AG04450 (cell line): ENCODE measurements at regions not wholly inside any gene's neighbourhood (a gene's known extent, or its start where the extent isn't known, plus 50 kb on each side); places are given as distances from the start of the nearest gene placed in this dataset.

ENCODE experiments used
- CTCF ChIA-PET: fragments of 300-600, 350-600 bp; formaldehyde crosslinking; extraction: SDS; loops from one replicate; lab custom pipeline; 2022; ENCODE audit warnings: antibody characterized with exemption, inconsistent platforms; lab: Charles Lee
- POLR2A ChIA-PET: fragments of 350-600 bp; formaldehyde crosslinking; extraction: SDS; loops from one replicate; lab custom pipeline; 2021; ENCODE audit warnings: antibody characterized with exemption, inconsistent platforms; lab: Yijun Ruan, JAX
- DNase-seq: peaks from one replicate; pipeline ENCODE4 v3.0.0-alpha.2; 2011; ENCODE audit warnings: low read depth, low spot score
- H3K27ac ChIP-seq: one replicate; pipeline ENCODE4 v1.5.1; 2012; ENCODE audit warnings: low read depth, low read length, control low read depth
- H3K27me3 ChIP-seq: one replicate; pipeline ENCODE4 v1.6.0; 2012; ENCODE audit warnings: low read length; ENCODE audit not compliant: control insufficient read depth, insufficient read depth
- H3K4me3 ChIP-seq: 2 replicates; pipeline ENCODE4 v1.5.1; 2011; ENCODE audit warnings: mild to moderate bottlenecking, low read depth, low read length, control low read depth
- H3K9me3 ChIP-seq: 2 replicates; pipeline ENCODE4 v1.5.1; 2012; ENCODE audit warnings: low read length; ENCODE audit not compliant: control insufficient read depth, insufficient read depth
- TF ChIP-seq, protein P1 (sequence below): IDR thresholded peaks from 2 replicates; pipeline ENCODE4 v1.5.1; 2011; ENCODE audit warnings: low read depth, low read length, control low read depth, inconsistent platforms

DNA sequence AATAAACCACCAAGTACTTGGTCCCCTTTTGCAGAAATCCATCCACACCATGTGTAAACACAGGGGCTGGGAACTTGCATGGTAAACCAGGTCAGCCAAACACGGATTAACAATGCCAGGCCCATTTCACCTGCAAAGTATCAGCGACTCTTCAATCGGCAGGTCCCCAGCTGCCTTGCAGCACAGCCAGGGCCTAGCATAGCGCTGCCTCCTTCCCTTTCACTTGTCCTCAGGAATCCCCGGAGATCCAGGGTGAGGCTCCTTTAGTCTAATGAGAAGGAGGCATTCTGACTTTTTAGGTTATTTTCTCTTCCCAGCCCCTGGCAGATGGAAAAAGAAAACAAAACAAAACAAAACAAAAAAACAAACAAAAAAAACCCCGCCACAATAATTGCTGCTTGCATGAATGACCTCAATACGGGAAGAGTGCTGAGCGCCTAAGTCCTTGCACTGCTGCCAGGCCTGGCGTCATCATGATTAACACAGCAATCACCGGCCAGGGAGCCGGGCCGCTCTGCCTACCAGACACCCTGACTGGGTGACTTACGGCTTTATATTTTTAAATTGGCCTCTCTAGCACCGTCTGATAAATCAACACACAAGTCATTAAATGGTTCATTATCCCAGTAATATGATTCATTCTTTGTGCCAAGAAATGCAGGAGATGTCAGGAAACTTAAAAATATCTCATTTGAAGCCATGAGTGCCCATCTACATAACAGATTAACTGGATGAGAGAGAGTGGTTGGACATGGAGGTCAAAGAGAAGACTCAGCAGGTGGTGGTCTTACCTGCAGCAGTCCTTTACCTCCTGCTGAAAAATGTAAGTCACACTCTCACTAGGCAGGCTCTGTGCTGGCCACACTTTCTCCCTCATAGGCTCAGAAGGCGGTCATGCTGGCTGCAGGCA is 692.7 kb downstream of the UQCRFS1 start:
- DNase-seq, result no peak
- ChIA-PET POLR2A (no interaction called here), CTCF (no interaction called here)
- TF ChIP-seq, protein P1, sequence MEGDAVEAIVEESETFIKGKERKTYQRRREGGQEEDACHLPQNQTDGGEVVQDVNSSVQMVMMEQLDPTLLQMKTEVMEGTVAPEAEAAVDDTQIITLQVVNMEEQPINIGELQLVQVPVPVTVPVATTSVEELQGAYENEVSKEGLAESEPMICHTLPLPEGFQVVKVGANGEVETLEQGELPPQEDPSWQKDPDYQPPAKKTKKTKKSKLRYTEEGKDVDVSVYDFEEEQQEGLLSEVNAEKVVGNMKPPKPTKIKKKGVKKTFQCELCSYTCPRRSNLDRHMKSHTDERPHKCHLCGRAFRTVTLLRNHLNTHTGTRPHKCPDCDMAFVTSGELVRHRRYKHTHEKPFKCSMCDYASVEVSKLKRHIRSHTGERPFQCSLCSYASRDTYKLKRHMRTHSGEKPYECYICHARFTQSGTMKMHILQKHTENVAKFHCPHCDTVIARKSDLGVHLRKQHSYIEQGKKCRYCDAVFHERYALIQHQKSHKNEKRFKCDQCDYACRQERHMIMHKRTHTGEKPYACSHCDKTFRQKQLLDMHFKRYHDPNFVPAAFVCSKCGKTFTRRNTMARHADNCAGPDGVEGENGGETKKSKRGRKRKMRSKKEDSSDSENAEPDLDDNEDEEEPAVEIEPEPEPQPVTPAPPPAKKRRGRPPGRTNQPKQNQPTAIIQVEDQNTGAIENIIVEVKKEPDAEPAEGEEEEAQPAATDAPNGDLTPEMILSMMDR, result no peak
- no peak overlapping the region for H3K4me3 ChIP-seq
- no peak overlapping the region for H3K27ac ChIP-seq
- peaks cover 37% of the 10 kb centered on the region for H3K9me3 ChIP-seq
- H3K27me3 ChIP-seq, result no peaks in the 10 kb centered on the region

DNA sequence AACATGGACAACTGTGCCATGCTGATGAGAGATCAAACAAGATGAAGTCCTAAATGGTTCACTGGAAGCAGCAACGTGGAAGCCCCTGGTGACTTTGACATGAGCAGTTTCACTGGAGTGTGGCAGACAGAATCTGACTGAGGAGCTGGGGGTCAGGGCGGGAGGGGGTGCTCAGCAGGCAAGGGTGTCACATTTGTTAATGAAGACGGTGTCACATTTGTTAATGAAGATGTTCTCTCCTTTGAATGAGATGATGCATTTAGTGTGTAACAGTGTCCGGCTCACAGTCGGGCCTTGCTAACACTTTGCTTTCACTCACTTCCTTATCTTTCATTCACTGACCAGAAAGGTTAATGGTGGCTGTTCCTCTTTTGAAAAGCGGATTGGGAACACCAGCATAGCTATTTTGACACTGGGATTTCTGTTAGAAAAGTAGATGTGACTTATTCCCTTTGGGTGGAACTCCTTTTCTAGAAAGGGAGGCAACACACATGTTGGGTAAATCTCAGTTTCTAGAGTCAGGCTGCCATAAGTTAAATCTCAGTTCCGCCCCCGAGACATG is 693.7 kb downstream of the UQCRFS1 start:
- ChIA-PET CTCF (no interaction called here), POLR2A (no interaction called here)
- no peak for DNase-seq
- no peak overlapping the region for H3K27ac ChIP-seq
- H3K9me3 ChIP-seq, result peaks cover 37% of the 10 kb centered on the region
- TF ChIP-seq, protein P1, result no peak
- no peak overlapping the region for H3K4me3 ChIP-seq
- H3K27me3 ChIP-seq, result no peaks in the 10 kb centered on the region

DNA sequence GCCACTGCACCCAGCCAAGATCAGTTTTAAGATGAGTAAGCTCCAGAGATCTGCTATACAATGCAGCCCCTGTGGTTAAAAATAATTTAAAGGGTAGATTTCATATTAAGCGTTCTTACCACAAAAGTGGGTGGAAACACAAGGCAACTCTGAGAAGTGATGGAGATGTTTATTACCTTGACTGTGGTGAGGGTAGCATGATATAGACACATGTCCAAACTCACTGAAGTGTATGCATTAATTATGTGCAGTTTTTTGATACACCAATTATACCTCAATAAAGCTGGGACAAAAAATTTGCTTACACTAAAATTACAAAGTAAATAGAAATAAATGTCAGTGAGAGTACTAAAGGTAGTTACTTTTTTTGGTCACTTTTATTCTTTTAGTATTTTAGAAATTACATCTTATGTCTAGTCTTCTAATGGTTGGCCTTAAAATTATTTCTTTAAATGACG is 696.5 kb downstream of the UQCRFS1 start:
- Histone ChIP-seq H3K4me3 (no peak overlapping the region), H3K9me3 (peaks cover 32% of the 10 kb centered on the region), H3K27ac (no peak overlapping the region), H3K27me3 (no peaks in the 10 kb centered on the region)
- DNase-seq, result no peak
- TF ChIP-seq, protein P1, result no peak
- POLR2A ChIA-PET, result no interaction called here
- CTCF ChIA-PET, result no interaction called here

DNA sequence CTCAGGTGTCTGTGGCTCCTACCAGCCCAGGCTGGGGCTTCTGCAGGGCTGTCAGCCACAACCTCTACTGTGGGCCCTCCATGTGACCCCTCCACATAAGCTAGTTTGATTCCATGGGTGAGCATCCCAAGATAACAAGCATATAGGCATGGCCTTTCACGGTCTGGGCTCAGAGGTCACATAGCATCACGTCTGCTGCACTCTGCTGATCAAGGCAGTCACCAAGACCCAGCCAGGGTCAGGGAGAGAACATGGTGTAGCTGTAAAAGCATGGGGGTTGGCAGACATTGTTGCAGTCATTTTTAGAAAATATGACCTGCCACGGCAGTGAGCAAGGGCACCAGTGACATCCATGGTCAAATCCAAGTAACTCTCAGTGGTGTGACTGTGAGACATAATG is 698.8 kb downstream of the UQCRFS1 start:
- Histone ChIP-seq H3K27ac (no peak overlapping the region), H3K27me3 (no peaks in the 10 kb centered on the region), H3K4me3 (no peak overlapping the region), H3K9me3 (peaks cover 31% of the 10 kb centered on the region)
- ChIA-PET POLR2A (no interaction called here), CTCF (interaction anchor here (0.6 kb wide), 1 partner anchor 346 kb away, joined by 3 read pairs; no protein-coding TSS in a partner anchor)
- TF ChIP-seq, protein P1, result no peak
- no peak for DNase-seq

DNA sequence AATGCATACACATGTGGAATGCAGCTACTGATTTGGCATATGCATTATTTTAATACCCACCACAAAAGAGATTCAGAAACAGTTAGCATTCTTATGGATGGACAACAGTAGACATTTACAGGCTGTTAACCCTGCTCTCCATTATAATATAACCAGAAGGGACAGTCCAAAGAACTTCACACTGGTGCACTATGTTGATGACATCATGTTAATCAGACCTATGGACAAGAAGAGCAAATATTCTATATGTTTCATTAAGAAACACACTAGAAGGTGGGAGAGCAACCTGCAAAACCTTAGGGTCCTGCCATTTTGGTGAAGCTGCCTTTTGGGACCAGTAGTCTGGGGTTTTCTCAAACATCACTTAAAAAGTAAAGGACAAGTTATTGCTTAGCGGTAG is 701.3 kb downstream of the UQCRFS1 start:
- Histone ChIP-seq H3K27ac (no peak overlapping the region), H3K9me3 (peaks cover 34% of the 10 kb centered on the region), H3K27me3 (no peaks in the 10 kb centered on the region), H3K4me3 (no peak overlapping the region)
- TF ChIP-seq, protein P1, result no peak
- DNase-seq, result no peak
- ChIA-PET CTCF (no interaction called here), POLR2A (no interaction called here)
